ENCODE measurements at regions not wholly inside any gene's neighbourhood (a gene's known extent, or its start where the extent isn't known, plus 50 kb on each side); places are given as distances from the start of the nearest gene placed in this dataset.

GRCh38 chr17:33521784-33522183 lies 228.7 kb upstream of the ASIC2 start:
- TF ChIP-seq CTCF (conservative IDR thresholded peaks at IDR 0.05; ENCODE audit: low read depth, low read length) (peak; percentile 56), EZH2 (IDR thresholded peaks at IDR 0.05; ENCODE audit: borderline replicate concordance, low read depth, low read length, poor library complexity, severe bottlenecking) (no peak)
